ENCODE measurements at regions not wholly inside any gene's neighbourhood (a gene's known extent, or its start where the extent isn't known, plus 50 kb on each side); places are given as distances from the start of the nearest gene placed in this dataset.

DNA sequence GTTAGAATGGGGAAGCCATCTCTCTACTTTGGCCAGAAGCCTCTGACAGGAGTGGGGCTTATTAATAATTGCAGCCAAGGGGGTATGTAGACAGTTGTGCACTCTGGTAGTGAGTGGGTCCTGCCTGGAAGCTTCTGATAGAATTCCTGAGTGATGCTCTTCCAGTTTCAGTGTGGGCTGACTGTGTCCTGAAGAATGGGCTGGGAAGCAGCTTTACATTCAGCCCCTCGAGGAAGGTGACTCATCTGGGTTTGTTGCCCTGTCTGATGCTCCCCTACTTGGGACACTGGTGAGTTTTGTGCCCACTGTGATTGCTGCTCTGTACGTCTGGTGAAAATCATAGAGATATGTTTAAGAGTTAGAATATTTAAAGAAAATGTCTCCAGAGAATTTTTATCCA is 444.7 kb upstream of the RBMS3 start:
- DNase-seq (ENCODE audit: extremely low read depth, low read depth) = no peak
- no peak overlapping the region for H3K4me3 ChIP-seq (replicated peaks; ENCODE audit: low read depth, low read length)
- TF ChIP-seq, protein P1, sequence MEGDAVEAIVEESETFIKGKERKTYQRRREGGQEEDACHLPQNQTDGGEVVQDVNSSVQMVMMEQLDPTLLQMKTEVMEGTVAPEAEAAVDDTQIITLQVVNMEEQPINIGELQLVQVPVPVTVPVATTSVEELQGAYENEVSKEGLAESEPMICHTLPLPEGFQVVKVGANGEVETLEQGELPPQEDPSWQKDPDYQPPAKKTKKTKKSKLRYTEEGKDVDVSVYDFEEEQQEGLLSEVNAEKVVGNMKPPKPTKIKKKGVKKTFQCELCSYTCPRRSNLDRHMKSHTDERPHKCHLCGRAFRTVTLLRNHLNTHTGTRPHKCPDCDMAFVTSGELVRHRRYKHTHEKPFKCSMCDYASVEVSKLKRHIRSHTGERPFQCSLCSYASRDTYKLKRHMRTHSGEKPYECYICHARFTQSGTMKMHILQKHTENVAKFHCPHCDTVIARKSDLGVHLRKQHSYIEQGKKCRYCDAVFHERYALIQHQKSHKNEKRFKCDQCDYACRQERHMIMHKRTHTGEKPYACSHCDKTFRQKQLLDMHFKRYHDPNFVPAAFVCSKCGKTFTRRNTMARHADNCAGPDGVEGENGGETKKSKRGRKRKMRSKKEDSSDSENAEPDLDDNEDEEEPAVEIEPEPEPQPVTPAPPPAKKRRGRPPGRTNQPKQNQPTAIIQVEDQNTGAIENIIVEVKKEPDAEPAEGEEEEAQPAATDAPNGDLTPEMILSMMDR (IDR thresholded peaks at IDR 0.05; ENCODE audit: low read depth, low read length, missing control alignments) = no peak

DNA sequence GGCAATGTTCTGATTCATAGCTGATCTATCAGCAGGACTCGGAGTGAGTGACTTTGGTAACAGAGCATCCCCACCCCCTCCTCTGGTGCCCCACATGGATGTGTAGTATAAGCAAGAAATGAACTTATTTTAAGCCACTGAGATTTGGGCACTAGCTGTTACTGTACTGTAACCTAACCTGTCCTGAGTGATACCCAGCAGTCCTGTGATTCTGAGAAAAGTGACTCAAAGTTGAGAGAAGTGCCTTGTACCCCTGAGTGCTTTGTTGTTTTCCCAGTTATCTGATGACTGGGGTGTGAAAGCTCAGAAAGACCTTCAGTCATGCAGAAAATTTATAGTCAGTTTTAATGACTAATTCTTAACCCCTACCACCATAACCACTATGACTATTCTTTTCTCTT is 439.9 kb upstream of the RBMS3 start:
- TF ChIP-seq, protein P1 (IDR thresholded peaks at IDR 0.05; ENCODE audit: low read depth, low read length, missing control alignments) = no peak
- no peak for DNase-seq (ENCODE audit: extremely low read depth, low read depth)
- H3K4me3 ChIP-seq (replicated peaks; ENCODE audit: low read depth, low read length) = no peak overlapping the region

DNA sequence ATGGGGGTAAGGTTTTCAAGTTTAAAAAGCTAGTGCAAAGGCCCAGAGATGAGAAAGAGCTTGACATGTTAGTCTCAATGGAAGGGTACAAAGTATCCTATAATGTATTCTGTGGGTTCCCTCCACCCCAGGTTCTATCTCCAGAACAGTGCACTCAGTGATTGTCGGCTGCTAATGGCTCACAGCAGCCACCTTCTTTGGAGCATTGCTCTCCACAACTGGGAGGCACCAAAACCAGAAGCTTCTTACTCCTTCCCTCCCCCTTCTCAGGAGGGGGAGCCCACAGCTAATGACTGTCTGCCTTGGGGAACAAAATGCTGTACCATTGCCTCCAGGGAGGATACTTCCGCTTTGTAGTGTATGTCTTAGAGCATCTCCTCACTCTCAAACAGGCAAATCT is 439.4 kb upstream of the RBMS3 start:
- H3K4me3 ChIP-seq (replicated peaks; ENCODE audit: low read depth, low read length) = no peak overlapping the region
- TF ChIP-seq, protein P1 (IDR thresholded peaks at IDR 0.05; ENCODE audit: low read depth, low read length, missing control alignments) = no peak
- DNase-seq (ENCODE audit: extremely low read depth, low read depth) = no peak

DNA sequence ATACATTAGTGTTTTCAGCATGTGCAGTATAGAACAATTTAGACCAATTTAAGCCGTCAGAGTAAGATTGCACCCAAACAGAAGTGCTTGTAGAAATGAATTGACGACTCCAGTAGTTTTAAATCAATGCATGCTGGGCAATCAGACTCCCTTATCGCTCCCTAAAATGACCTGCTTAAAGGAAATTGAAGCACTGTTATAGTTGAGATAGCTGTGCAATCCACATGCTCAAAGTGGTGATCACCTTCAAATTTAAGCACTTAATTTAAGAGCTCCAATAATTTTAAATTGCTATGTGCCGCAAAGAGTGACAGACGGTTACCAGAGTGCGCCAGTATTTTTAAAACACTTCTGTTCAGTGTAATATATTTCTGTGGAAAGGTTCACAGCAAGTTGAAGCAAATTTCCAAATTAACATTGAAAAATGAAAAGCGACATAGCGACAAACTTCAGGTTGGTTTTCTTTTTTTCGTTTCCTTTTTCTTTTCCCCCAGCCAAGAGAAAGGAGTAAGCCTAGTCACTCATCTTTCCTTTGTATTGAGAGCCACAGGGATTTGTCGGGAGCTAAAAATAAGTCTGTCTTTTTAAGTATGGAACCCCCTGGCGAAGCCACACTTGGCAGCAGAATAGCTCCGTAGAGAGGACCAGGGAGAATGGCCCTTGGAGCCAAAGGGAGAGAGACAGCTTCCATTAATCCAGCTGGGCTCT is 436.4 kb upstream of the RBMS3 start:
- TF ChIP-seq, protein P1 (IDR thresholded peaks at IDR 0.05; ENCODE audit: low read depth, low read length, missing control alignments) = no peak
- H3K4me3 ChIP-seq (replicated peaks; ENCODE audit: low read depth, low read length) = no peak overlapping the region
- no peak for DNase-seq (ENCODE audit: extremely low read depth, low read depth)

DNA sequence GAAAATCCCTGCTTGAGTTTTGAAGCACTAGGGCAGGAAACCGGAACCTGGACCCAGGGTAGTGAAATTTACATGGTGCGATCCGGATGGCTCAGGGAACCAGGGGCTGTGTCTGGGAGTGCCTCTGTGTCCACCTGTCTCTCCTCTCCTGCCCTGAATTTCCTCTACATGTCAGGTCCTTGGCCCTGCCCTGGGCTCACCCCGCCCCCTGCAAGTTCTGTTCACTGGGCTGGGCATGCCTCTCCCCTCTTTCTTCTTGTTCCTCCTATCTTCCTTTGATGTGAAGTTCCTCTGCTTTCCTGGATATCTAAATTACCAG is 435.9 kb upstream of the RBMS3 start:
- H3K4me3 ChIP-seq (replicated peaks; ENCODE audit: low read depth, low read length) = no peak overlapping the region
- no peak for DNase-seq (ENCODE audit: extremely low read depth, low read depth)
- TF ChIP-seq, protein P1 (IDR thresholded peaks at IDR 0.05; ENCODE audit: low read depth, low read length, missing control alignments) = no peak

DNA sequence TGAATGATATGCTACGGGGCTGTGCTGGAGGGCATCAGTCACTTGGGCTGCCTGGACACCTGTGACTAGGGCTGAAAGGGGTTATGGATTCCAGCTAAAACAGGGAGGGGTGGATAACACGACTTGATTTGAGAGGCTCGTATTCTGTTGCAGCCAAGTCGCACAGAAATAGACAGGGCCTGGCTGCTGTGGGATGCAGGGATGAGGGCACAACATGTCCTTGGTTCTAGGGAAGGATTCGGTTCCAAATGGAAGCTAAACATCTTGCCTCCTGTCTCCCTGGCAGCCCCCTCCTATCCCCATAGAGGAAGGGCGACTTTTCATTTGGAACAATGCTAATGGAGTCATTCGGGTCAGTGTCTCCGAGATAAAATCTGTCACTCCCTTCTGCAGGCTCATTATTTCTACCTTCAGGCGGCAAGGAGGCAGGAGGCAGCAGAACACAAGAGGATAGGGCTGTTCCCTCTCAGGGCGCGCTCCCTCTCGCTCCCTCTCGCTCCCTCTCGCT is 433.8 kb upstream of the RBMS3 start:
- TF ChIP-seq, protein P1 (IDR thresholded peaks at IDR 0.05; ENCODE audit: low read depth, low read length, missing control alignments) = no peak
- no peak overlapping the region for H3K4me3 ChIP-seq (replicated peaks; ENCODE audit: low read depth, low read length)

DNA sequence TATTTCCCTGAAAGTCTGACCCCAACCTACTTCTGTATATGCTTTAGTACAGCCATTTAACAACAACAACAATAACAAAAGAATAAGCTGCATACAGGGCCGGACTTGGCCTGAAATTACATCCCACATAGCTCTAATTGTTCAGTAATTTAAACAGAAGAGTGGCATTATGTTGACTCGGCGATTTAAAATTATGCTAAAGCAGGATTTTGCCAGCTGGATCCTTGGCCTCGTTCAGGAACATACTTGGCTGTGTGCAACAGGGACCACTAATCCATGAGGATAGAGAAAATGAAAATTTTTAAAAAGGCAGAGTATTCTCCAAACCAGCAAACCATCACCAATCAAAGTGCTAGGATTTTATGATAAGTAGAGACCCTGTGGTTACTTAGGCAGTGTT is 433.1 kb upstream of the RBMS3 start:
- TF ChIP-seq, protein P1 (IDR thresholded peaks at IDR 0.05; ENCODE audit: low read depth, low read length, missing control alignments) = no peak
- H3K4me3 ChIP-seq (replicated peaks; ENCODE audit: low read depth, low read length) = no peak overlapping the region
- DNase-seq (ENCODE audit: extremely low read depth, low read depth) = no peak

More for the DNA sequence above, 433.8 kb upstream of the RBMS3 start:
- DNase-seq (ENCODE audit: extremely low read depth, low read depth) = no peak

Data from HFF-Myc (cell line).